ENCODE measurements at regions not wholly inside any gene's neighbourhood (a gene's known extent, or its start where the extent isn't known, plus 50 kb on each side); places are given as distances from the start of the nearest gene placed in this dataset.

GRCh38 chr2:80830891-80831290 lies 526.3 kb upstream of the LRRTM1 start:
- no peak for TF ChIP-seq CTCF (conservative IDR thresholded peaks at IDR 0.05; ENCODE audit: low read depth, low read length)
- TF ChIP-seq EZH2 (IDR thresholded peaks at IDR 0.05; ENCODE audit: borderline replicate concordance, low read depth, low read length, poor library complexity, severe bottlenecking), result no peak

Data from A673 (cell line).